ENCODE measurements at regions not wholly inside any gene's neighbourhood (a gene's known extent, or its start where the extent isn't known, plus 50 kb on each side); places are given as distances from the start of the nearest gene placed in this dataset.
"Not testable (repeated sequence)": the region's sequence is repeated elsewhere in the genome, so short reads cannot be mapped to it uniquely, and the experiment has no call there.

GRCh38 chr15:58298879-58299850 lies 132.6 kb upstream of the LIPC start:
- no peak for DNase-seq

DNA sequence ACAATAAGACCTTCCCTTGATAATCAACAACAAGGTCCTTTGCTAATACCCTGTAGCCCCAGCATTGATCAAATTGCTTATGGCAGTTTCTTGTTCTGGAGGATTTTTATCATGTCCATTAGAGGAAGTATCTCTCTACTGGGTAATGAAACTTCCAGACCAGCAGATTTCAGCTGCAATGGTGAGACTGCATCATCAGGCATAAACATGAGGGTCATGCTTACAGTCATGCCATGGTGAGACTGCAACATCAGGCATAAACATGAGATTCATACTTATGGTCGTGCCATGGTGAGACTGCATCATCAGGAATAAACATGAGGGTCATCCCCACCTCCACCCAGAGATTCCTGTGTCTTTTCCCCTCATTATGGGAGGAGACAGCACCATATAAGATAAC lies 129.0 kb upstream of the LIPC start:
- DNase-seq, result no peak

- no peak for DNase-seq
Observed at GRCh38 chr15:58303236-58303635, 128.6 kb upstream of the LIPC start.

- no peak for DNase-seq
Observed at GRCh38 chr15:58306591-58307312, 125.0 kb upstream of the LIPC start.

GRCh38 chr15:58307313-58307961 lies 124.4 kb upstream of the LIPC start:
- DNase-seq, result no peak

DNA sequence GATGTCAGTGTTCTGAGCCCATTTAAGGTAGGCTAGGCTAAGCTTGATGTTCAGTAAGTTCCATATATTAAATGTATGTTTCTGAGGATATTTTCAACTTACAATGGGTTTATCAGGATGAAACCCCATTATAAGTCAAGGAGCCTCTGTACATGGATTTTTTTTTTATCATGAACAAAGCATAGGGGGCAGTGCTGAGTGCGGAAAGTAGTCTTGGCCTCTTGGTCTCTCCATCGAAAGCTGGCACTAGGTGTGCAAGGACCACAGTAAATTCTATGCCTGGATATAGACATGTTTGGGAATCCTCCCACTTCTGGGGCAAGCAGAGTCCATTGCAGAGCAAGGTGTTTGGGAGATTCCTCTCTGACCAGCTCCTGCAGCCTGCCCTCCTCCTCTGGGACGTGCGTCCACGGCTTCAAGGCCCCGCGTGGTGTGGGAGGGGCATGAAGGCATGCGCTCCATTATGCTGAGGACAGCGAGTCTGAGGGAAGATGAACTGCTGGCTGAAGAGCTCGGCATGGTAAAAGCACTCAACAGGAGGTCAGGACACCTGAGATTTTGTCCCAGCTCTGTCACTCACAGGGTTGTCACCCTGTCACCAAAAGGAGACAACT lies 122.9 kb upstream of the LIPC start:
- no peak for DNase-seq

DNA sequence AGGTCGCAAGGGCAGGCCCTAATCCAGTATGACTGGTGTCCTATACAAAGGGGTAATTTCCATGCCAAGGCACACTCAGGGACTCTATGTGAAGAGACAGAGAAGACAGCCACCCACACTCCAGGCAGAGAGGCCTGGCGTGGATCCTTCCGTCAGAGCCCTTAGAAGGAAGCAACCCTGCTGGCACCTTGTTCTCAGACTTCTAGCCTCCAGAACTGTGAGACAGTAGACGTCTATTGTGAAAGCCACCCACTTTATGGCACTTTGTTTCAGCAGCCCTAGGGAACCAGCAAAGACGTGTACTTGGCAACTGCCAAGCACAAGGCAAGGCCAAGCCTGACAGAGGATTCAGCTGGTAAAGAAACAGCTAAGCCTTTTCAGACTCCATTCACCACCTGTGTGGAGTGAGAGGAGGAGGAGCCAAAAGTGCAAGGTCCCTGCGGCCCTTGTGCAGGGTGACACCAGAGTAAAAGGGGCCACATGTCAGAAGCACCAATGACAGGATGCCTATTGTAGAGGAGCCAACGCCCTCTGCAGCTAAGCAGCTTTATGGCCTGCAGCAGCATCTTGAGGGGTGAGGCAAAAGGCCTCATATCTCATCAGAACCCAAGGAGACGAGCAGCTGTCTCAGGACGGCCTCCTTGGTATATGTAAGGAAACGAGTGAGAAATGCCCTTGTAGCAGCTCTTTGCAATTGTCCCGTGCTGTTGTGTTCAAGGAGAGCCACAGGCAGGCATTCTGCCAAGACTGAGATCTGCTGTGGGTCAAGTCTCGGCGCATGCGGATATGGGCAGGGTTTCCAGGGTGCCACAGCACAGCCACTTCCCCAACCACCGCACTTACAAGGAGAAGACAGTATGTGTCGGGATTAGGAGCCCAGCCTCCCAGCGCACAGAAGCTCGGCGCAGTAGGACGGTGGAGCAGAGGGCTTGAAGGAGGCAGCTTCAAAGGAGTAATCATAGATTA lies 121.5 kb upstream of the LIPC start:
- DNase-seq, result no peak

DNA sequence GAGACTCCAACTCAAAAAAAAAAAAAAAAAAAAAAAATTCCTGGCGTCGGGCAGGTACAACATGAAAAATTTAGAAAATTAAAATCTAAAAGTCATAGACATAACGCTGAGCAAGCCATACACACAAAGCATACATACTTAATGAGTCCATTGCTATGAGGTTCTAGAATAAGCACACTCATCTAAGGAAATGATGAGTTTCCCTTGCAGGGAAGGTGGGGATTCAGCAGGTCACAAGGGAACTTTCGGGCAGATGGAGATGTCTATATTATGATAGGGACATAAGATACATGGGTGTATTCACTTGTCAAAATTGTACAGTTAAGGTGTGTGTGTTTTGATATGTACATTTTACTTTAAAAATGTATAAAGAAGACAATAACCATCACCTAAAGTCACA lies 120.2 kb upstream of the LIPC start:
- no peak for DNase-seq

DNA sequence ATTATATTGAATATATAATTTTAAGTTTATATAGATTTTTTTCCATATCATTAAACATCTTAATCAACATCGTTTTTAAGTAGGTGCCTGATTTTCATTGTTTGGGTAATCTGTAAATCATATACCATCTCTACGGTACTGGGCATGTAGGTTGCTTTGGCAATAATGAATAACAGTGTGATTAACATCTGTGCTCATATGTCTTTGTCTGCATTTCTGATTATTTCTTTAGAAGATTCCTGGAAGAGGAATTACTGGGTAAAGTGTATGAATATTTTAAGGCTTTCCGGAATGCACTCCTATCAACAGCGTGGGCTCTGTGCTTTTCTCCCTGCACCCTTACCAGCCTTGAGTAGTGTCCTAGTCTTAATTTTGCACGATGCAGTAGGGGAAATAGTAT lies 119.8 kb upstream of the LIPC start:
- no peak for DNase-seq

DNA sequence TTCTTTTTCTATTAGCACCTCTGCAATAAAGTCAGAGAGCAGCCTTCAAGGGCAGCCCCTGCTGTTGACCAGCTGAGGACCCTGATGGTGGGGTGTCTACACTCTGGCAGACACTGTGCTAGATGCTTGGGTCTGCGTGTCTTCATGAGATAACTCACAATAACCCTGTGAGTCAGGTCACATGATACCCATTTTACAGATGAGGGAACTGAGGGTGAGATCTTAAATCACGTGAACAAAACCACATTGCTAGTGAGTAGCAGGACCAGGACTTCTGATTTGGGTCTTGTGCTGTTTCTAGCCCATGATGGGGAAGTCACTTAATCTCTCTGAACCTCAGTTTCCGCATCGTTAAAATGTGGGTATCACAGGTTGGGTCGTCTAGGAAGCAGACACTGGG lies 118.5 kb upstream of the LIPC start:
- no peak for DNase-seq

DNA sequence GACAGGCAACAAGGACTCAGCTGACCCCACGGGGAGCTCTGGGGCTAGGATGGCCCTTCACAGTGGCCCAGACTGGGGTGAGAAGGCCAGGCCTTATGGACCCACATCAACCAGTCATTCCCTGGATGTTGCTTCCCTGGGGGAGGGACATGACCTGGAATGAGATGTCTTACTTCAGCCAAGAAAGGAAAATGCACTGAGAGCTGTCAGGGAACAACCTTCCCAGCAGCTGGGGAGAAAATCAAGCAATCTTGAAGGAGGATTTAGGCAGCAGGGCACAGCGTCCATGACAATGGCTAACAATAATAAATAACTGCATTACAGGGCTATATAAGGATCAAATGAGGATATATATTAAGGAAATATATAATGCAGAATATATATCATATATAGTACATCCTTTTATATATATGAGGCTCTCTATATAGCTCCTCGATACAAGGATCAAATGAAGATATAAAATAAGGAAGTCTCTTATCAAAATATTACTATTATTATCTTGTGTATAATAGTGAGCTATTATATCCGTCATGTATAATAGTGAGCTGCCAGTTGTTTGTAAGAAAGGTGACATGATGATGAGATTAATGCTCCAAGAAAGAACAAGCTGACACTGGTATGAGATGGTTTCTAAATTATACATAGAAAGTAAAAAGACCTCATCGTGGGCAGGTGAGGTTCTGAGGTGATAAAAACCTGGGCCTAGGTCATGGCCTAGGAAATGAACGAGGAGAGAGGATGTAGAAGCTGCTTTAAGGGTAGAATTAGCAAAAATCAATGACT lies 117.8 kb upstream of the LIPC start:
- DNase-seq, result no peak

GRCh38 chr15:58314593-58315216 lies 117.1 kb upstream of the LIPC start:
- DNase-seq, result no peak

DNA sequence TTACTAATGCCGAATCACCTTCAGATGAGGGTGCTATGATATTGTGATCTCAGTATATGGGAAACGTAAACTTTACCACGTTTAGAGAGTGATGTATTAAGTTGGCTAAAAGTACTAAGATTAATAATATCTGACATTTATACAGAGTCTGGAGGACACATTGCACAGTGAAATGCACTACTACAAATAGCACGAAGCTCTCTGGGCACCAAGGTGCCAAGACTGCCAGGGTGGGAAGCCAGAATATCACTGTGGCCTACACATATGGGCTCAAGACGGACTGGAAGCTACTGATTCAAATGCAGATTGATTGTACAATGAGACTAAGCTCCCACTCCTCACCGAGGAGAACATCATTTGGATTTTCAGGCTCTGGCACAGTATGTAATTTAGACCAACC lies 113.3 kb upstream of the LIPC start:
- DNase-seq, result no peak

GRCh38 chr15:58321034-58321433 lies 110.8 kb upstream of the LIPC start:
- DNase-seq, result no peak

GRCh38 chr15:58322253-58322652 lies 109.5 kb upstream of the LIPC start:
- DNase-seq, result no peak

GRCh38 chr15:58323321-58323720 lies 108.5 kb upstream of the LIPC start:
- not testable (repeated sequence) for DNase-seq

GRCh38 chr15:58324533-58324932 lies 107.3 kb upstream of the LIPC start:
- no peak for DNase-seq

DNA sequence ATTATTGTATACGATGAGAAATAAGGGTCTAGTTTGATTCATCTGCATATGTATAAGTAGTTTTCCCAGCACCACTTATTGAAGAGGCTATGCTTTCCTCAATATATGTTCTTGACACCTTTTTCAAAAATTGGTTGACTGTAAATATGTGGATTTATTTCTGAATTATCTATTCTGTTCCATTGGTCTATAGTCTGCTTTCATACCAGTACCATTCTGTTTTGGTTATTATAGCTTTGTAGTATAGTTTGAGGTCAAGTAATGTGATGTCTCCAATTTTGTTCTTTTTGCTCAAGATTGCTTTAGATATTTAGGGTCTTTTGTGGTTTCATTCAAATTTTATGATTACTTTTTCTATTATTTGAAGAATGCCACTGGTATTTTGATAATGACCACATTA lies 103.8 kb upstream of the LIPC start:
- DNase-seq, result no peak

DNA sequence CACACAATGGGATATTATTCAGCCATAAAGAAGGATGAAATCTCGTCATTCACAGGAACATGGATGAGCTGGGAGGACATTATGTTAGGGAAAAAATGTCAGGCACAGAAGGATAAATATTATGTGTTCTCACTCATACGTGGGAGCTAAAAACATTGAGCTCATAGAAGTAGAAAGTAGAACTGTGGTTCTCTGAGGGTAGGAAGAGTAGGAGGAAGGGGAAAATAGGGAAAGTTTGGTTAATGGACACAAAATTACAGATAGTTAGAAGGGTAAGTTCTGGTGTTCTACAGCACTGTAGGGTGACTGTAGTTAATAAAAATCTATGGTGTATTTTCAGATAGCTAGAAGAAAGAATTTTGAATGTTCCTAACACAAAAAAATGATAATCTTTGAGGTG lies 102.6 kb upstream of the LIPC start:
- no peak for DNase-seq

DNA sequence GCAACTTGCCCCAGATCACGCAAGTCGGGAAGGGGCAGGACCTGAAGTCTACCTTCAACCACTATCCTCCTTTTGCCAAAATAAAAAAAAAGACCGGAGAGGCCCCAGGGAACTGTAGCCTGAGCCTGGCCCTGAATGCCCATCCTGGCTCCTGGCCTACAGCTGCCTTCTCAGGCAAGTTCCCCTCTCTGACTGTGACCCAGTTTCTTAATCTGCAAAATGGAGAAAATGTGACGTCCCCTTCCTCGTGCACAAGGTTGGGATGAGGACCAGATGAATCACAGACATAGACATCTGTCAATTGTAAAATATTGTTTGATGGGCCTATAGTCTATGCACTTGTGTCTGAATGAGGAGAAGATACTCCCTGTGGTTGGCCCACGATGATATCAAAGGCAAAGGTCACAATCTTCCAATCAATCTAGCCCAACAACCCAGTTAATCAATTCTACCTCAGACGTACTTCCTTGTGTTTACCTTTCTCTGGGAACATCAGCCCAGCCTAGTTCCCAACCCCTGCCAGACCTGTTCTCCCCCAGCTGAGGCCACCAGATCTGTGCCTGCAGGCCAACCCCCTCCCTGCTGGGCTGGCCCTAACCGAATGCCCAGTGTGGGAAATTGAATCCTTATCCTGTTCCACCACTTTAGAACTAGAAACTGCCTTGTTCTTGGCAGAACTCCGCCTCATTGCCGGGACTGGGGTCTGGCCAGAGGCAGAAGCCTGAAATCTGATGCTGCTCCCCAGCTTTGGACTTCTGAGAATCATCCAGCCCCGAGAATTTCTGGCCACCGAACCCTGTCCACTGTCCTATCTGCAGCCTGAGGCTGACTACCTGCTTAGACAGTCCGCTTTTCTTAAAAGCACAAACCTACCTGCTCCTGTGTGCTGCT lies 101.8 kb upstream of the LIPC start:
- DNase-seq, result no peak
